Stimulated activated CD4-positive, alpha-beta T cell treated with anti-CD3 and anti-CD28 coated beads, Interleukin-4, amount 100 ng/mL, for 24 hours (primary cell): ENCODE measurements at regions not wholly inside any gene's neighbourhood (a gene's known extent, or its start where the extent isn't known, plus 50 kb on each side); places are given as distances from the start of the nearest gene placed in this dataset.

Experiments
- DNase-seq: peaks from one replicate; pipeline ENCODE4 v3.0.0-alpha.2; 2020

DNA sequence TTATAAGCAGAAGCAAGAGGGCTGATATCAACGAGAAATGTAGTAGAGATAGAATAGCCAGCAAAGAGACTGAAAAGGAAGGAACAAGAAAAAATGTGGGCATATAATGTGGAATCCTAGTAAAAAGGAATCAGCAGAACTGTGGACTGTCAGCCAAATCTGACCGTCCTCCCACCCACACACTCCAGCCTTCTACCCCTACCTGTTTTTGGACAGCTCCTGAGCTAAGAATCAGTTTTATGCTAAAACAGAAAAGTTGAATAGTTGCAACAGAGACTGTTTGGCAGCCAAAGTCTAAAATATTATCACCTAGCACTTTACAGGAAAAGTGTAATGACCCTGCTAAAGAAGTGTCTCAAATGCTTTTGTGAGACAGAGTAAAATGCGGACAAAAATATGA lies 533.3 kb upstream of the CXADR start:
- no peak for DNase-seq

DNA sequence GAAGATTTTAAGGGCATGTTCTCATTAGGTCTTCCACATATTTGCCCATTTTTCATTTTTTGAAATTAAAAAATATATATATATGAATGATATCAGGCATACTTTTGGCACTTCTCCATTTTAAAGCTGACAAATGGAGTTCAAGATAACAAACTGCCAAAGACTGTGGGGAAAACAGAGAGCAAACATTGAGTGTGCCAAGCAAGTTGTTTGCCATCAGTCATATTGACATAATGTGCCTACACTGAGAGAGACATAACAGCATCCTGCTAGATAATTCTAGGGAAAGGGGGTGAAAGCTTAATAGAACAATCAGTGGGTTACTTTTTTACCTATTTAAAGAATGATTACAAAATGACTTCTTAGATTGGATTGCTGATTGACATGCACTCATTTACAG lies 529.4 kb upstream of the CXADR start:
- DNase-seq: no peak

DNA sequence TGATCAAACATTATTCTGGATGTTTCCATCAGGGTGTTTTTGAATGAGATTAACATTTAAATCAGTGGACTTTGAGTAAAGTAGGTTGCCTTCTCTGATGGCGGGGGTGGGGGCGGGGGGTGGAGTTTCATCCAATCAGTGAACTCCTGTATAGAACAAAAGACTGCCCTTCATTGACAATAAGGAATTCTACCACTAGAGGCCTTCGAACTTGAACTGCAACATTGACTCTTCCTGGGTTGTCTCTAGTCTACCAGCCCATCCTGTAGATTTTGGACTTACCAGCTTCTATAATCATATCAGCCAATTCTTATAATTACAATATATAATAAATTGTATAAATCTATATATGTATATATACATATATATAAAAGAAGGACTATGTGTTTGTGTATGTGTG lies 520.4 kb upstream of the CXADR start:
- DNase-seq: no peak

DNA sequence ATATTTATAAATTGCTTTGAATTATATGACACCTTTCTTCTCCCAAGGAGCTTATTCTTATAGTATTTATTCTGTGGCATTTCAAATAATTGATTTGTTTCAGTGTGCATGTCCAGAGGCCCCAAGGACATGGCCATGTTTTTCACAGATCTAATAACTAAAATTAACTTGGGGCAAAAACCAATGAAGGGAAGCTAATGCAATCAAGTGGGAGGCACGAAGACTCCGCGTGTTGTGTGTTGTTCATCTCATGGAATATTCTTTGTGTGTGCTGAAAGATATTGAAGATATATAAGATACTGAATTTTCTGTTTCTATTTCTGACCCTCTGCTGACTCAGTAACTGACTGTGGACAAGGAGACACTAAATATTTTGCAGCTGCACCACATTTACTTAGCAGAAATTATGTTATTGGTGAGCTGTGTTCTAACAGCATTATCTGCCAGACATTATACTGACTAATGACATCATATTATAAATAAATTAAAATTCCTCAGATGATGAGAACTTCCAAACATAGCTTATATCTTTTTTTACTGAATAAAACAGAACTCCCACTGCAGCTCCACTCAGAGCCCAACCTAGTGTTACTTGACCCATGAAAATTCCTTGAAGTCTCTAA lies 519.3 kb upstream of the CXADR start:
- DNase-seq: no peak

DNA sequence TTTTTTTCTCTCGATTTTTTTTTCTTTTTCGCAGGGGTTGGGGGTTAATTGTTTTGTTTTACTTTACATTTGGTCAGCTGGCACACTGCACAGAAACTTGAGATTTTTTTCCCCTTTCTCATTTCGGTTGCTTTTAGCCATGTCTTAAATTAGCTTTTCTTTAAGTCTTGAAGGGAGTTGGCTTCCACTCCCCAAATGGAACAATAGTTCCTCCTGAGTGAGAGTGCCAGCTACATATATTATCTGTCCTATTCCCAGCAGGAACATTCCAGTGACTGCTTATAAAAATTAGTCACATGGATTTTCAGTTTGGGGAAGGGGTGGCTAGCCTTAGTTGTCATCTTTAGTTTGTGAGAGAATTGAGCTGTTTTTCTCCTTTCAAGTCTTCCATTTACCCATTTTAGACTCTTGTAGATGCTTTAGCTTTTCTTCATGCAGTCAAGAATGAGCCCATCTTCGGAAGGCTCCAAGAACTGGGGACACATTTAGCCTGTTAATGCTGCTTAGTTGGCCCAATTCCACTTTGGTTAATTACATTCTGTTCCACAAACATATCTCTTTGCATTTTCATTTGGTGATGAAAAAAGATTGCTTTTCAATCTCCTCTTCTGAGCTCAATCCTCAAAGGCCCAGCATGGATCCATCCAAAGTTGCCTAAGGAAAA lies 510.1 kb upstream of the CXADR start:
- no peak for DNase-seq

DNA sequence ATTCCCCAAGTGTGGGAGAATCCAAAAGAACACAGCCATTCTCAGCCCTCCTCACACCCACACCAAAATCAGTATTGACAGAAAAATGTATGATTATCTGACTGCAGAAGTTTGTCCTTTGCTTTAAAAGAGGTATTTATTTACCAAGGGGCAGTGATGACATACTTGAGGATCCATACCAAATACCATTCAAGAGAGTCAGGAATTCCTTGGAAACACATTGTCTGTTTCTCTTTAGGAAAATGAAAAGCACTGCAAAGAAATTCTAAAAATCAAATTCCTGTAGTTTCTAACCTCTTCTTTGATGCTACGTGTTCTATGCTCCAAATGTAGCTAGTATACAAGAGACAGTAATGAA lies 509.6 kb upstream of the CXADR start:
- no peak for DNase-seq

DNA sequence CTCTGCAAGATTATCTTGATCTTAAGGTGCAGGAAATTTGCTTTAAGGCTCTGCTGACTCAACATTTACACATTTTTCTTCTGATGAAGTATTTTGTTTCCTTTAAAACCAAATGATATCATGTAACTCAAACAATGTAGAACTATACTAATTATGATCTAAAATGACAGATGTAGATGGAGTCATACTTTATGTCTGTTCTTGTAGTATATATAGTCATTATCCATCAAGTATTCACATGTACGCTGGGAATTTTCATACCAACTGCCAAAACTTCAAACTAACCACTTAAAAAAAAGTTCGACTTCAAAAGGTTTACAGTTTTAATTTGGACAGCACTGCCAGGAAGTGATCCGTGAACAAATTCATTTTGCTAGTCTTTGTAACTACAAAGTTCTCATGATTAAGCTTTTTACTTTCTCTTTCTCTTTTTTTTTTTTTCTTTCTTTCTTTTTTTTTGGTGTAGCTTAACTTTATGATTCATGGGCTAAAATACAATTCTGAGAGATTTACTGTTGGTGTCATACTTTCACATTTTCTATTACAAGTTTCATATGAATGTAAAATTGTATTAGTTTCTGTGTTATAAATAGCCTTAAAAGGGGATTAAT lies 509.0 kb upstream of the CXADR start:
- no peak for DNase-seq

DNA sequence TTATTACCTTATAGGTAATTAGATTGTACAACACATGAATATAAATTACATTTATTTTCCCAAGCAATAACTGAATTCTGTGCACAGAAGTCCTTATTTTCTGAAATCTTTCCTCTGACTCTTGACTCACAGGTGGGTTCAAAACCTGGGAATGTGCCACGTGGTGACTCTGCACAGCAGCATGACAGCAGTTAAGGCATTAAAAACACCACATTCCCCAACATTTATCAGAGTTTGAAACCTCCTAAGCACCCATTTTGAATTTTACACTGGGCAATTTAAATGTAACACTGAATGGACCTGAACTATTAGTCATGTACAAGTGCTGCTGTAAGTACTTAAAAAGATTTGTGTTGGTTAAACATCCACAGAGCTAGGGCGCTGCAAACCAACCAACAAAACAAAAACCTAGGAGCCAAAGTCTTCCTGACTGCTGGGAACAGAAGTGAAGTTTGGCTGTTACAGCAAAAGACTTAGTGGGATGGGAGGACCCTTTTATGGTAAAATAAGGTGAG lies 480.6 kb upstream of the CXADR start:
- no peak for DNase-seq

DNA sequence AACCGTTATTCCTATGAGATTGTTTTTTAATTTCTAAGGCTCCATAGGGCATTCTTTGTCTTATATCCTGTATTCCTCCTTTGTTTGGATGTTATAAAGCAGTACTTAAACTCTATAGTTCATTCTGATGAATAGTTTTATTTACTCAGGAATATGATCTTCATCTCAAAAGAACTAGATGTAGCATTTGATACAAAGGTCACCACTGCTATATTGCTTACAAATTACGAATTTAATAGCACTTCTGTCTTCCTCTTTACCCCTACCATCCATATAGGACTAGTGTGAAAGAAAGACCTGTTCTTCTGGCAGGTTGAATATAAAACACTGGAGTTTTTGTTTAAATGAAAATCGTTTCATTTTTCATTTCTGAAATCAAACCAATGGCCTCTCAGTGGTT lies 468.1 kb upstream of the CXADR start:
- DNase-seq: no peak

DNA sequence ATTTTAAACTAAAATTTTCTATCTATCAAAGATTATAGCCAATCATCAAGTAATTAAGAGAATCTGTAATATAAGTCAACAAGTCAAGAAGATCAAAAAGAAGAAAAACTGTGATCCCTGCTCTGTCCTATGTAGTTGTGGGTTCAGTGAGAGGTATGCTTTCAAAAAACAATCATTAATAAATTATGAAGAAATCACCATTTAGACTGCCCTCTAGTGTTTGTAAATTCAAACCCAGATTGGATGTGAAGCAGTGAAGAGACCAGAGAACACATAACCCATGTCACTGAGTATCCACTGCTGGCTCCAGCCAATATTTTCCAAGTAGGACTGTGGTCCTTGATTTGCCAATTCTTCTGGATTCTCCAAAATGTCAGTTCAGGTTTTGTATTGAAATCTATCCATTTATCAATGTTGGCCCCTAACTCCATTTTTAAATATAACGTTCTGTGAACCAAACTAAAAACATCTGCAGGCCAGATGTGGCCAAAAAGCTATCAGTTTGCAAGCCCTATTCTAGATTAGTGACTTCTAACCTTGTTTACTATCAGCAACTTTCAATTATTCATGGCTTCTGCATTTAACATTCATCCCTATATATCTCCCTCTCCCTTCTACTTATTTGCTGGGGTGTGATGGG lies 467.5 kb upstream of the CXADR start:
- no peak for DNase-seq

DNA sequence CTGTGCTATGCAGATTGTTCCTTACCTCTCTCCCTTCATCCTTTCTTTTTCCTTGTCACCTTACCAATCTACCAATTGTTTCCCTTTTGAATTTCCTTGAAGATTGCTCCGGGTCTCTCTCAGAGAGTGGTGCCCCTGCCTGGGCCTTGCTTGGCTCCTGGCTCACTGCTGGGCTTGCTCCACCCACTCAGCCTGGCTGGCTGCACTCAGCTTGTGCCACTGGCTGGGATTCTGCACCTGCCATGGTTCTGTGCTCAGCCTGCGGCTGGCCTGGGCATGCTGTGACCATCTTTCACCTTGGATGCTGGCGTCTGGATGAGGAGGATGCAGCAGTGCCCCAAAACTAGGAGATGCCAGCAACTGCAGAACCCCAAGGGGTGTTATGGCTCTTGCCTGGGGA lies 463.9 kb upstream of the CXADR start:
- DNase-seq: no peak

DNA sequence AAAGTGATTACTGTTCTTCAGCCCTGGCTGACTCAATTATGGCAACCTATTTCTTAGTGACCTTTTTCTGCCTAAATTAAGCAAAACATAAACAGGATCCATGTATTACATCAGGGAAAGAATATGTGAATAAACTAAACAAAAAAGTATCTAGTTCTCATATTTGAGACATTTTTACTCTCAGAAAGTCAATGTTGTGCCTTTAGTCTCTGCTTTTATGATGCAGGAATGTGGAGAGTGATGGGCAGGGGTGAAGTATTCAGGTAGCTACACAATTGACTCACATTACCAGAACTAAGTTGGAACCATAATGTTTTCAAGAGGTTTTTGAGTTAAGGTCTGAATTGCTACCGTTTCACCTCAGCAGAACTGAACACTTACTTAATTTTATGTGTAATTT lies 462.7 kb upstream of the CXADR start:
- no peak for DNase-seq

DNA sequence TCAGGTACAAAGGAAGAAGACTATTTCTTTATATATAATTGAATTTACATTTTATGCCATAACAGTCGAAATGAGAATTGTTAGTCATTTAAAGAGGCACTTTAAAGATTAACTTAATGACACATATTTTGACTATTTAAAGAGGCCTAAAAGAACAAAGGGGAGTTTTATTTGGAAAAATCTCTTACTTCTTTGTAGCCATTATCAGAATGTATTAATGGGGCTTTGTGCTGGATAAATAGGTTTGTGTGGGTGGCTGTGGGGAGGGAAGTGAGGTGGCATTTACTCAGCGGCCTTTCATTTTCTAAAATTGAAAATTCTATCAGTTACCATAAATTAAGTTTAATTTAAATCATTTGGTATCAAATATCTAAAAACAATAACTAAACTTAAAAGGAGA lies 462.2 kb upstream of the CXADR start:
- no peak for DNase-seq

DNA sequence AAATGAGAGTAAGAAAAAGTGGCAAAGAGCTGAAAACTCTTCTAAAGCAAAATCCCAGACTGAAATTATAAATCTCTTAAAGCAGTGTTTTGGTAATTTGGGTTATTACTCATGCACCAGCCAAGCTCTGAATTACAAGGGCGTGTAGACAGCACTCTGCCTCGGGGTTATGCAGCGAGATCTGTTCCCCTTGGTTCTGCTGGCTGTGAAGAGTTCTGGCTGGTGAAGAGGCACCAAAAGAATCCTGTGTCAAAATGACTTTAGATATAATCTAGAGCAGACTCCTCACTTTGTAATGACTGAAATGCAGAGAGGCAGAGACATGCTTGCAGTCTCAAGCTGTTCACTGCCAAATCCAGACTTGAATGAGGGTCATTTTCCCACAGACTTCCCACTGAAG lies 461.8 kb upstream of the CXADR start:
- DNase-seq: no peak

DNA sequence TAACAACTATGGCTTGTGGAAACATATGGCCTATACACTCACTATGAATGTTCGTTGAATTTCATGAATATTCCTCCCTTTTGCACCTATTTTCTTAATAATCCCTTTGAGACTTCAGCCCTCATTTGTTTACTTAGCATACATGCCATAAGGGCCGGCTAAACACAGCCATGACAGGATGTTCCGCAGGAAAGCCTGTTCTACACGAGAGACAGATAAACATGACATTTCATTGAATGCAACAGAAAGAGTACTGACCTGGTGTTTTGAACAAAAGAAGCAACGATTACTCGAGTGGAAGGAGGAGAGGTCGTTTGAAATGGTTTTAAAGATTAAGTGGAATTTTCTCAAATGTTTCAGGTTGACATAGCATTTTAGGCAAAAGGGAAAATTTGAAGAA lies 459.5 kb upstream of the CXADR start:
- no peak for DNase-seq

DNA sequence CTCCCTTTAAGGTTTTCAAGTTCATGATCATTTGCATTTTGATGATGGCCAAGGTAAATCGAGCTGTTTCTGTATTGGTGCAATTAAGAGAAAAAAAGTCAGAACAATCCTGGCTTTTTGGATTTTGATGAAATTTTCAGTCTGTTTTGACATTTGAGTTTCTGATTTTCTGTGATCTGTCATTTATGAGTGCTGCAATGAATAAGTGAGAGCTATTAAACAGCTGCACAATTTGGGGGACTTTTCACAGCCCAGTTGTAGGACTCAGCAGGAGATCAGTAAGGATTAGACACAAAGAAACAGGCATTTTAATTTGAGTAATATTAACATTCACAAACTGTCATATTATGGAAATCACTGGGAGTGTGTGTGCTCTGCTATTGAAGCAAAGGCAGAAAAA lies 452.9 kb upstream of the CXADR start:
- DNase-seq: no peak

DNA sequence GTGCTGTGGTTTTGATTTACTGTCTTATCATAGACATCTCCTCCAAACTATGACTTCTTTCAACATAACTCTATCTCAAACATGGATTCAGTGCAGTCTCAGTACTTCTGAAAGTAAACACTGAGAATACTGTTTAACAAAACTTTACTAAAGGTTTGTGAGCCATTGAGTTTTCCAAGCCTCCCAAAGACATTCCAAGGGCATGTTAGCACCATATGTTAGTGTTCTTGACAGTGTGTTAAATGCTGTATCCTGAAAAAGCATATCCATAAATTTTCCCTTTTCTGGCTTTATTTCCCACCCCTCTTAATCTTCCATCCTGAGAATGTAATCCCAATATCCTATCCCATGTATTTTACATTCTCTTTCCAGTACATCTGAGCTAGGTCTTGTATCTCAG lies 446.8 kb upstream of the CXADR start:
- DNase-seq: no peak

DNA sequence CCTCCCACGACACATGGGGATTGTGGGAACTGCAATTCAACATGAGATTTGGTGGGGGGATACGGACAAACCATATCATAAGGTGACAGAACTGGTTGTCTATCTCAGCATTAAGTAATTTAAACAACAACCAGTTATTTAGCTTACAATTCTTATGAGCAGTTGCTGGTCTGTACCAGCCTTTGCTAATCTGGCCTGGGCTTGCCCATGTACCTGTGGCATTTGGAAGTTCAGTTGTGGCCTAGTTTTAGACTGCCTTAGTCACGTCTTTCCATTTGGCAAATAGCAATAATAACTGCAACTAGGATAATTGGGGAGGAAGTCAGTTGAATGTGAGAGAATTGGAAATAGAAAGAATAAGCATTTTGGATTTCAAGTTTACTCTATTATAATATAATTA lies 441.8 kb upstream of the CXADR start:
- no peak for DNase-seq

DNA sequence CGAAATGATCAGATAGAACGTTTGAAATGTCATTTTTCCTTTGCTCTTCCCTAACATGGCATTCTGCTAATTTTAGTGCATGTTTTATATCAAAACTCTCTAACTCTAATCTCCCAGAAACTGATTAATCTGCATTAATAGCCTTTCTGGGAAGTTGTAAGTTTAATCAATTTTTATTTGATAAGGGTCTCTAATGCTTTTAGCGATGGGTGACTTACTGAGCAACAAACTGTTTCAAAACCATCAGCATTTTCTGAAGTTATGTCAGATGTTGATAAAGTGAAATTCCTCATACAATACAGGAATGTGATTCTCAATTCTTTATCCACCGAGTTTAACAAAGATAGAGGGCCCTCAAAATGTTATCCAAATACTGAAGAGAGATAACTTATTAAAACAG lies 431.6 kb upstream of the CXADR start:
- DNase-seq: no peak

DNA sequence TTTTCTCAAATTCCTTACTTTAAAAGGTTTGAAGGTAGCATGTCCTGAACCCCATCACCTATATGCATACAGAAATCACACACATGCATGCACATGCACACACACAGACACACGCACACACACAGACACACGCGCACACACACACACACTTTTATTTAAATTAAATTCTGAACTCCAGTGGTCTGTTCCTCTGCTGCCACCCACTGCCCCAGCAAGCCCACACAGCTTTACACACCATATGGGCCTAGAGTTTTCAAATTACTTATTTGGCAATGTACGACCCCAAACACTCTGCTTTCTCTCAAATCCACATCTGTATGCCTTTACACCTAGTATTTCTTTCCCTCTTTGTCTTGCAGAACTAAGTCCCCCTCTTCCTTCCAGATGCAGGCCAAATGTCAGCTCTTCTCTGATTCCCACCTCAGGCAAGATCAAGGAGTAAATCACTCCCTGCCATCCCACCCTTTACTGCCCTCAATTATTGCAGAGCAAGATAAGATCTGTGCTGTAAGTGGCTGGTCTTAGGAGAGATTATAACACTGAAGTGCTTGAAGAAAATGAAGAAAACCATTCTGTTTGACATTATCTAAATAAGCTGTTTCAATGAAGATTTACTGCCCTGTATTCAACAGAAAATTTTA lies 429.9 kb upstream of the CXADR start:
- no peak for DNase-seq

DNA sequence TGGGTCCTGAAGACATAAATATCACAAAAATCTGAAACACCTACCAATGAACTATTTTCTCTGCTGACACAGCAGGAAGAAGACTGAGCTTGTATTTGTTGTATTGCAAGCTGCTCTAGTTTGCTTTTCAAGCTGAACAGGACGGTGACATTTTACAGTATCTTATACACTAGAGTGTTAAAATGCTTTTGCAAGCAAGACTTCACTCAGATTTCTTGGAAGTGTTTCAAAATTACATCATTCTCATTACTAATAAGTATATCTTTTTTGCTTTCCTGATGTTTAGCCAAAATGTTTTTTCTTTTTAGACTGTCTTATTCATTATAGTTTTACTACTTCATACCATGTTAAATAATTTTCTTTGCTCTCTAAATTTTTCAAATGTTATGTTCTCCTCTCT lies 427.1 kb upstream of the CXADR start:
- no peak for DNase-seq

DNA sequence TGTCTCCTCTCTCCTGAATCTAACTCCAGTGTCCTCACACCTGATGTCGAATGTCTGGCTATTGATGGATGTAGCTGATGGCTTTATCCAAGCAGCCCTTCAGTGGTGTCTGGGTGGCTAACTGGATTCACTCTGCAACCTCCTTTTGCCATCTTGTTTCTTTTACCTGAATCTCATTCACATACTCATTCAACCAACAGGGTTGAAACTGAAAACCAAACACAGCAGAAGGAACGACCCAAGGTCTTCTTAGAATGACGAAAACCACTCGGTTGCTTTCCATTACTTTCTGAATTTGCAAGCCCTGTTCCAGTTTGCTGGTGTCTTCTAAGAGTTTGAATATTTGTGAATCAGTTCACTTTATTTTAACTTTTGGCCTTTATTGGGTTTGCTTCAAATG lies 424.3 kb upstream of the CXADR start:
- no peak for DNase-seq

DNA sequence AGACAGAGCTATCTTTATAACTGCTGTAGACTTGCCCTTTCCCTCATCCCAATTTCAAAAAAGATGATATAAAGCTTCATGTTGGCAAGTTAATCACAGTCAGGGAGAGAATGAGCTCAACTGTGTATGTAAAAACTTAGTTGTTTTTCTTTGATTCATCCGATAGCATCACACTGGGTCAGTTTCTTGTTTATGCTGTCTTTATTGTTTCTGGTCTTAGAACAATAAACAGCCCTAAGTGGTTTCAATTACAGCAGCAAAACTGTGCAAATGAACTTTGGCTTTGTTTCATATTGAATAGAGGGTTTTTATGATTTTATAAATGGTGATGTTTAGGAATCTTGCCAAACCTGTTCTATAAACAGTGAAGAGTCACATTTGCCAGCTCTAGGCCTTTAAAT lies 423.8 kb upstream of the CXADR start:
- DNase-seq: no peak

DNA sequence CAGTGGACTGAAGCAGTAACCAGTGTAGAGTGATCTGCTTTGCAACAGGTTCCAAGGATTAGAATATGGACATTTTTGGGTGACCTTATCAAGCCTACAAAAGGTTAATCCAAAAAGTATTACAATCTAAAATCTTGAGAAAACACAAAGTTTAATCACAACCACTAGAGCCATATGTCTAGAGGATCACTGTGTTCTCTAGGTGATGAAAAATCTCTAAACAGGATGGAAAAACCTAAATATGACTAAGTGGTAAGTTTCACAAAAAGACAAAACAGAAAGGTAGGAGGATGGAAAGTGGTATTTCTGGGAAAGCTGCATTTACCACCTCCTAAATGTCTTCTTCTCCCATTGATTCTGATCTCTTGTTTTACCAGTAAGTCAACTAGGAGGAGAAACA lies 411.1 kb upstream of the CXADR start:
- DNase-seq: no peak
